ENCODE measurements at regions not wholly inside any gene's neighbourhood (a gene's known extent, or its start where the extent isn't known, plus 50 kb on each side); places are given as distances from the start of the nearest gene placed in this dataset.

- TF ChIP-seq MXI1 (IDR thresholded peaks at IDR 0.05; ENCODE audit: low read depth, low read length) (no peak), POLR2AphosphoS5 (IDR thresholded peaks at IDR 0.05; ENCODE audit: low read depth, low read length) (no peak), EZH2phosphoT487 (IDR thresholded peaks at IDR 0.05; ENCODE audit: borderline replicate concordance, low read depth) (no peak), MAX (IDR thresholded peaks at IDR 0.05; ENCODE audit: low read depth) (no peak), ELF1 (IDR thresholded peaks at IDR 0.05) (no peak)
Measured at GRCh38 chr5:120769312-120769872, 305.3 kb downstream of the PRR16 start.

Measured in SK-N-SH (cell line).